GM19351 (cell line): ENCODE measurements at regions not wholly inside any gene's neighbourhood (a gene's known extent, or its start where the extent isn't known, plus 50 kb on each side); places are given as distances from the start of the nearest gene placed in this dataset.

Experiments used
- ATAC-seq: cut with Tn5 transposase; IDR thresholded peaks from one replicate; pipeline ENCODE4 v1.9.1; 2021; ENCODE audit warnings: mild to moderate bottlenecking, moderate library complexity; ENCODE audit not compliant: unreplicated experiment

DNA sequence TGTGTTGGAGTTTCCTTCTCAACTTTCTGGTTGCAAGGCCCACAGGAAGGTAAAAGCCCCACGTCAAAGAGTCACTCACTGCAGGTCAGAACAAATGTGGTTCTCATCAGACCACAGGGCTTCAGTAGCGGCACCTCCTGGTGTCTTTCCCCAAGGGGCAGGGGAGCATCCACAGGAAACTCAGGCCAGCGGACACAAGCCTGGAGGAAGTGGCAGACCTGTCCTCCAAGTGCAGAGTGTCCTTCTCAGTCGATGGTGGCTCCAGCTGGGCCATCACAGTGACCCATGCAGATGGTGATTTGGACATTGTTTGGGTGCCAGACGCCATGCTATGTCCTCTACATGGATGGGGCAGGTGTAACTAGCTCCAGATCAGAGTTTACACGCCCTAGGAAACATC, 84.9 kb downstream of the ACKR3 start:
- ATAC-seq: no peak

DNA sequence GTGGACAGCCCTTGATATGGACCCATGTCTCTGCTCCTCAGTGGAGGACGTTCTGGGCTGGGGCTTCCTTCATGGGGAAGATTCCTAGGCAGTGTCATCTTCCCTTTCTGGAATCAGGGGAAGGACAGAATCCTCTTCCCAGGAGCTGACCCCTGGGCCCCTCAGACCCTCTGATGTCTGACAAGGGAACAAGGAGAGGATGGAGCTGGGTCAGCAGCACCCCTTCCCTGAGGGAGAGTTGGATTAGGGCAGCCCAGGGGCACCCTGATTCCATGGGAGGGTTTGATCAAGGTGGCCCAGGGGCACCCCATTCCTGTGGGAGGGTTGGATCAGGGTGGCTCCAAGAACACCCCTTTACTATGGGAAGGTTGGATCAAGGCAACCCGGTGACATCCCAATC, 86.5 kb downstream of the ACKR3 start:
- ATAC-seq: no peak

DNA sequence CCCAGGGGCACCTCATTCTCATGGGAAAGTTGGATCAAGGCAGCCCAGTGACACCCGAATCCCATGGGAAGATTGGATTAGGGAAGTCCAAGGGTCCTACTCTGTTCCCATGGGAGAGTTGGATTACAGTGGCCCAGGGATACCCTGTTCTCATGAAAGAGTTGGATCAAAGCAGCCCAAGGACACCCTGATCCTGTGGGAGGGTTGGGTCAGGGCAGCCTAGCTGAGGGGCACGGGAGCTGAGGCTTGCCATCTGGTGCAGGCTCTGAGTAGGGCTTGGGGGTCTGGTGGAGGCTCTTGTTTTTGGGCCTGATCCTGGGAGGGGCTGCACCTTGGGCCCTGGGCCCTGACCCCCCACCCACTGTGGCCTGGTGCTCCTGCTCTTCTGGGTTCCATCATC, 87.1 kb downstream of the ACKR3 start:
- ATAC-seq: no peak

DNA sequence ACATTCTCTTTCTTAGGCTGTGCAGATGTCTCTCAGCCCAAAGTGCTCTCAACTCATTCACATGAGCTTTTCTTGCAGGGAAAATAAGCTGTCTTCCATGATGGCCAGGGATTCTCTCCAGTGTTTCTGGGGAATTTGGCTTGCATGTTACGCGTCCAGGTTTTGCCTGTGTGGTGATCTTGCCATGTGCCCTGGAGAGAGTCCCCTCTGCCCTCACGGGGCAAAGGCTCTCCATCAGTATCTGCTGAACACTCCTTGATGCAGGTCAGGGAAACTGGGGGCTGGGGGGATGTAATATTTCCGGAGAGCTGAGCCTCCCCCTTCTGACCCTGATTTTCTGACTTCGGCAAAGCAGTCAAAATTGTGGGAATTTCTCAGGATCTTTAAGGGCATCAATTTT, 87.6 kb downstream of the ACKR3 start:
- no peak for ATAC-seq

DNA sequence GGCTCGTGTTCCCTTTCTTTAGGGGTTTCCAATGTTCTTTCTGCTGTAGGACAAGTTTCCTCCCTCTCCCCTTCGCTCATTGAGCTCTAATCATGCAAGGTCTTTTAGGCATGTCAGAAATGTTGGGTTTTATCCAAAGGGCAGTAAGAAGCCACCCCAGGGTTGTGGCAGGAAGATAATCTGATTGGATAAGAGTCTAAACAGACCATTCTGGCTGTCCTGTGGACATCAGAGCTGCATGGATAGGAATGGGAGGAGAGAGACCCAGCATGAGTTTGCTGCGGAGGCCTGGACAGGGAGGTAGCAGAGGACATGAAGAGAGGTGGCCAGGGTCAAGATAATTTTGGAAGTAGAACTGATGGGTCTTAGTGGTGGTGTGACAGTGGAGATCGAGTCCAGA, 88.2 kb downstream of the ACKR3 start:
- no peak for ATAC-seq

DNA sequence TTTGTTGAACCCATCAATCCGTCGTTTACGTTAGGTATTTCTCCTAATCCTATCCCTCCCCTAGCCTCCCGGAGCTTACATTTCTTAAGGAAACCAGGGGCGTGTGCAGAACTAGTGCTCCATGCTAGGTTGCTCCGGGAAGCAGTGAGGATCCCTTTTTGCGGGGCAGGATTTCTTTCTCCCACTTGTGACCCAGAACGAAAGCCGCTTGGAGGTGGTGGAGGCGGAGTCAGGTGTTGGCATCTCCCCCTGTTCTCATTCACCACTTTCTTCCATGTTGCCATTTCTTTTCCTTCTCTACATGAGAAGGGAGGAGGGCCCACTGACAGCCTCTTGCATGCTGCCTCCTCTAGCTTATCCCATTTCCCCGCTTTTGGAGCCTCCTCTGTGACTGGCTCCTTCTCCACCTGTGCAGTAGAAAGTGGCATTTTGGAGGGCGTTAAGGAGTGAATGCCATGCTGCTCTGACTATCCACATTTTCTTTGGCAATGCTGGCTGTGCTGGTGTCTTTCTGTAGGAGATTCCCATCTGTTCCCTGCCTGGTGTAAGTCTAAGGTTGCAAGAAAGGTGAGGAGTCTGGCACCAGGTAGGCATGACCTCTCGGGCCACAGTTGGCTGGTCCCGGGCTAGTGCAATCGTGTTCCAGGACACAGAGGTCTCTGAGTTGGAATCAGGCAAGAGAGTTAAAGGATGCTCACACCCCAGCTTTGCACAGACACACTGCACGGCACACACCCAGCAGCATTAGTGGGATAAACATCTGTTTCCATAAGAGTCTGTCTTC, 89.5 kb downstream of the ACKR3 start:
- ATAC-seq: no peak

DNA sequence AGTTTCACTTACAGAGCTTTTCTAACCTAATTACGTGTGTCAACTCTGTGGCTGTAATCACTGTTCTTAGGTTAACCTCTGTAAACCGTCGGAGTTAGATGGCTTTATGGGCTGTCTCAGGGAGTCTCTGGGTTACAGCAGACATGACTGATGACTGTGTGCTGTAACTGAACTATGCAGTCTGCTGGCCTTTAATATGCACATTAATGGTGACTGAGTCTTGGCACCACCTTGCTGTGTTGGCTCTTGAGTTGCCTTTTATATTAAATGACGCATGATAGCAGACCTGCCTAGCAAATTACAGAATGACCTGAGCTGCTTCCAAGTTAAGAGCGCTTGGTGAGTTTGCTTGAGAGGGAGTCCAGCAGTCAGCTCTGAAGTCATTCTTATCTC, 90.1 kb downstream of the ACKR3 start:
- ATAC-seq: no peak

DNA sequence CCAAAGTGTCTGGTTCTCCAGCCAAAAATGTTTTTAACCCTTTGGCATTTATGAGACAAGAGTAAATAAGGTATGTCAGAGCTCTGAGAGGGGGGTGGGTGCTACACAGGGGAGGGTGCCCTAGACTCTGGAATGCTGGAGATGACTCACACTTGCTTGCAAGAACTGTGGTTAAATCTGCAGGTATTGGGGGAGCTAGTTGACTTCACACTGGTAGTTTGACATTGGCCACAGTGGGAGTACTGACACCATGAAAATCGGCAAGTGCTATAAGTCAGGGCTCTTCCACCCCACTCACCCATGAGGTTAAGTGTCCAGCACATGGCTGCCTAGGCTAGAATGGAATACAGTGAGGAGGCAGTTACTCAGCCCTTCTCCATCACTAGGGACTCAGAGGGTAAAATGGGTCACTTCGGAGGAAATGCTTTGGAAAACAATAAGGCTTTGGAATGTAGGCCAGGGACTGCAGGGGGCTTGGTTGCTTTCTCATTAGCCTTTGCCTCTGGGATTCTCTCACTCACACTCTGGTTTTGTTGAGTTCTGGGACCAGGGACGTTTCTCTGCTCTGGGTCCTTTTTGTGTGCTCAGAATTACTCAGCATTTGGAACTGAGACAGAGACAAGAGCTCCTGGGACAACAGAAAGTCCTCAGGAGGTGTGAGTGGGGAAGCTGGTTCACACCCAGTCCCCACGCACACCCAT, 91.6 kb downstream of the ACKR3 start:
- ATAC-seq: peak; percentile 35

DNA sequence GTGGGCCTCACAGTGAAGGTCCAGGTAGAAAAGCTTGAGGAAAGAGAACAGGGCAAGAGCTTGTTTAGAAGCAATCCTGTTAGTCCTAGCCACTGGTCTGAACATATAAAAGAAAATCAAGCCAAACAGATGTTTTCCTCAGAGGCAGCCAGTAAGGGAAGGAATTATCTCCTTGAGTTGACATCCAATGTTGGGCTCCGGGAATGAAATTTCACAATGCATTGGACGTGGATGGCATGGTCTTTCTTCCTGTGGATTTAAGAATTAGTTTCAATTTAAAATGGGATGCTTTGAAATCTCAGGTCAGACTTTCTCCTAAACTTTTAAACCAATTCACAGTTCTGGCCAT, 92.1 kb downstream of the ACKR3 start:
- no peak for ATAC-seq

DNA sequence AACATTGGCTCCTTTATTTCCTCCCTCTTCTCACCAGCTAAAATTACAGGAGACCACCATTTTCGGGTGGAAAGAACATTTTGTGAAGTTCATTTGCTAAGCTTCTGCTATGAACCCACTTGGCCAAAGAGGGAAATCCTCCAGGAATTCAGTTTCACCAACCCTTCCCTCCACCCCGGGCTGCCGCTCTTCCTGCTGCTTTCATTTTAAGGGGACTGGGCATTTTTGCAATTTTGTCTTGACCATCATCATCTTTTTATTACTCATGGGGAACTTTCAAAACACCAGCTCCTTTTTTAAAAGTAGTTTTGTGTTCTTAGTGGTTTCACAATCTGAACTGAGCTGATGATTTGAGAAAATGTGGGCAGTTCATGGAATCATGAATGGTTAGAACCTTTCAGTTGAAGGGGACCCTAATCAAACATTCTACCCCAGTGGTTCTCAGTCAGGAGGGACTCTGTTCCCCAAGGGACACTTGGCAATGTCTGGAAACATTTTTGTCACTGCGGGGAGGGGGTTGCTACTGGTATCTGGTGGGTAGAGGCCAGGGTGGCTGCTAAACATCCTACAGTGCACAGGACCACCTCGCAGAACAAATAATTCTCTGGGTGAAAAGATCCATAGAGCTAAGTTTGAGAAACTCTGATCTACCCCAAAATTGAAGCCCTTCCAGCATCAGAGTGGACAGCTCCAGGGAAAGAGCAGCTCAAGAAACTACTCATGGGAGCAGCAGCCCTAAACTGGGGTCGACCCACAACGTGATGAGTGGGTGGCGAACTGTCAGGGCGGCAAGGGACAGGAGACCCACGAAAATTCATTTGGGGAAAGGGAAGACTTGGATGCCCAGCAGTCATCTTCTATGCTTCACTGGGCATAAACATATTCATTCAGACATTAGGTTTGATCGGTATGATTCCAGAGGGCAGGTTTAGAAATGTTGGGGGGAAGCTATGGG, 92.9 kb downstream of the ACKR3 start:
- no peak for ATAC-seq

DNA sequence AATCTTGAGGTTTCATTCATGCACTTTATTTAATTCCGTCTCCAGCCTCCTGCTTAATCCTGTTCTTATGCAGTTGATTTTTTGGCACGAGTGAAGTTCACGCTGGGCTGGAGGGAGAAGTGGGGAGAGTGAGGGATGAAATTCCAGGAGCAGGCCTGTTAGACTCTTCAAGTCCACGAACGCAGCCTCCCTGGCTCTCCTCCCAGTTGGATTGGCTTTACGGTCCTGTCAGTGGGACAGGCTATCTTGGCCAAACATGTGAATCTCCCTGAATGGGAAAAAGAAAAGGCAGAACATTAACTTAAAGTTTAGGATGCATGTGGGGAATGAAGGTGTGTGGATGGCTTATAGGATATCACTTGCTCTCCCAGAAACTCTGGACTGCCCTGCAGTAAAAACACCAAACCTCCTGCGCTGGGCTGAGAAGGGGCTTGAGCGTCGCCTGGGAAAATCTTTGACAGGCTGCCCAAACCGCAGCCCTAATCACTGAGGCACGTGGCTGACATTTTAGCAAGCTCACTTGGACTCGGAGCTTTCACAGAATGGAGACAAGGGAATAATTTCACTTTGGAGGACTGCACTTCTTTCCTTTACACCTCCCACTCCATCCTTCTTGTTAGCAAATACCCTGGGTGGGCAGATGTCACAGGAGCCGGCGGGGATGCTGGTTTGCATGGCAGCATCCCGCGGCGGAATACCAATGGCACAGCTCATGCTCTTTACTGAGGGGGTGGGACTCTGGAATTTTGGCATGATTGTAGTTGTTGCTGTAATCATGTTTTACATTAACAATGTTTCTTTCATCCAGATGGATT, 93.9 kb downstream of the ACKR3 start:
- no peak for ATAC-seq

DNA sequence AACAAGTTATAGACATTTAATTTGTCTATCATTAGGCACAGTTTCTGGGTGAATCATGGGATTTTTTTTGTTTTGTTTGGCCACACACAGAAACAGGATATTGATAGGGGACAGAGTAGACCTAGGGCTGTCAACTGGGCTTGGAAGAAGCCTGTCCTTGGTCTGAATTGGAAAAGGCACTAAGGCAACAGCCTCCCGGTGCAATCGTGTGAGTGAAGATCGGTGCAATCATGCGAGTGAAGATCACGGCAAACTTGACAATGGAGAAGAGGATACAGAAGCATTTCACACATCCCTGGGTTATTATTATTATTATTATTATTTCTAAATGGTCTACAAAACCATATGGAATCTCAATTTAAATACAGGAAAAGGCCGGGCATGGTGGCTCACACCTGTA, 94.5 kb downstream of the ACKR3 start:
- ATAC-seq: no peak

DNA sequence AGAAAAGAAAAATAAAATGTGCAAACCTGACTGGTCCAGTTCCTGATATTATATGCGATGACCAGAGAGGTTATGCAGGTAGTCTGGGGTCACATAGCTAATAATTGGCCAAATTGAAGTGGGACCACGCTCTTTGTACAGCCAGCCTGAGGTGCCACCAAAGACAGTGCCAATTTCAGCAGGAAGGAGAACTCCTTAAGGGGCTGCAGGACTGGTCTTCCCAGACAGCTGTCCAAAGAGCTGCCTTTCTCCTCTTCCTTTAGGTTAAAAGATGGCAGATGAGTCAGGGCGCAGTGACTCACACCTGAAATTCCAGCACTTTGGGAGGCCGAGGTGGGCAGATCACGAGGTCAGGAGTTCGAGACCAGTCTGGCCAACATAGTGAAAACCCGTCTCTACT, 95.5 kb downstream of the ACKR3 start:
- ATAC-seq: no peak

DNA sequence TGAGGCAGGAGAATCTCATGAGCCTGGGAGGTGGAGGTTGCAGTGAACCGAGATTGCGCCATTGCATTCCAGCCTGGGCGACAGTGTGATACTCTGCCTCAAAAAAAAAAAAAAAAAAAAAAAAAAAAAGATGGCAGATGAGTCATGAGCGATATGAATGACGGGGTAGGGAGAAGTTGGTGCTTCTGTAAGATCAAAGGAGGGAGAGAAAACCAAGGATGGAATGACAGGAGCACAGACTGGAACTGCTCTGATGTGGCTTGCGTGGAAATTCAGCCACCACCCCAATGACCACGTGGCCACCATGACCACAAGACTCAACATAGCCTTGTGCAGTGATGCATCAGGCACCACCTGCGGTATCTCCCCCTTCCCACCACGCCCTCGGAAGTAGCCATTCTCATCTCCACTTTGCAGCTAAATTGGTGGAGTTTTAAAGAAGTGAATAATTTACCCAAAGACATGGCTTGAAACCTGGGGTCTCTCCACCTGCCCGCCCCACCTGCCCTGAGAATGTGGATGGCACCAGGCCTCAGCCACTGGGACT, 96.0 kb downstream of the ACKR3 start:
- no peak for ATAC-seq

DNA sequence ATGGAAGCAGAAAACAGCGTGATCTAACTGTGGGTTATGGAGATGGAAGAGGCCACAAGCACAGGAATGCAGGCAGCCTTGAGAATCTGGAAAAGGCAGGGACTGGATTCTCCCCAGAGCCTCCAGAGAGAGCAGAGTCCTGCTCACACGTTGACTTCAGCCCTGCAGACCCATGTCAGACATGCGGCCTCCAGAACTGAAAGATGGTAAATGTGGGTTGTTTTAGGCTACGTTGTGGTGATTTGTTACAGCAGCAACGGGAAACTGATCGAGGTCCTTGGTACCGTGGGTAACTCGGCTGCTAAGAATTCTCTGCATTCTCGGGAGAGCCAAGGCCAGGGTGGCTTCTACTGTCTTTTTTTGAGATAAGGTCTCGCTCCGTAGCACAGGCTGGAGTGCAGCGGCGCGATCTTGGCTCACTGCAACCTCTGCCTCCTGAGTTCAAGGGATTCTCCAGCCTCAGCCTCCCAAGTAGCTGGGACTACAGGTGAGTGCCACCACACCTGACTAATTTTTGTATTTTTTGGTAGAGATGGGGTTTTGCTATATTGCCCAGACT, 97.1 kb downstream of the ACKR3 start:
- ATAC-seq: no peak

DNA sequence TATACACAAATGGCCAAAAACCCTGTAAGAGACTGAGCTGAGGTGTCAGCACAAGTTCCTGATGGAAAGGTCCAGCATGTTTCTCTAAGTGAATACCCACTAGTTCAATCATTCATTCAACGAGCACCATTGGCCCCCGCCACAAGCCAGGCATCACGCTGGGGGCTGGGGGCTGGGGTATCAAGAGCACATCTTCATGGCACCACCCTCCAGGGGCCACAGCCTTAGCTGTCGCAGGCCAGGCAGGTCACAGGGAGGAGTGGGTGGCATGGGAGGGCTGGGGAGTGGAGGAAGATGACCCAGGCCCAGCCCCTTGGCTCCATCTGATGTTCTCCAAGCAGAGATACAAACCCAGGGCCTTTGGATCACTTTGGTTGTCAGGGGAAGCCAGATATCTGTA, 97.9 kb downstream of the ACKR3 start:
- ATAC-seq: no peak

DNA sequence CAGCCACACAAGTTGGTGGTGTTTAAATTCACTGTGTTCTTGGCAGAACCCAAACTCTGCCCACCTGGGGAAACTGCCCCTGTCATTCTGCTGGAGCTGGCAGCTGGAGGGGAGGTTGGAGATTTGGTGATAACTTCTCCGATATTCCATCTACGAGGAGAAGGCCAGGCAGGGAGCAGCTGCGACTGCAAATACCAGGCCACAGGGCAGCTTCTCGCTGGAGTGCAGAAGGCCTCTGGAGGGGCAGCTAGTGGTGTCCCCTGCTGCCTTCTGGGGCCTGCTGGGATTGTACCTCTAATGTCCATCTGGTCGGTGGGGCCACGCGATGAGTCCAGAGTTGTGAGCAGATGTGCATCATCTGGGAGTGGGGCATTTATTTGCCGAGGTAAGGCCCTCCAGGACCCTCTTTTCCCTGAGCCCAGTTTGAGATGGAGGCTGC, 98.9 kb downstream of the ACKR3 start:
- ATAC-seq: no peak

DNA sequence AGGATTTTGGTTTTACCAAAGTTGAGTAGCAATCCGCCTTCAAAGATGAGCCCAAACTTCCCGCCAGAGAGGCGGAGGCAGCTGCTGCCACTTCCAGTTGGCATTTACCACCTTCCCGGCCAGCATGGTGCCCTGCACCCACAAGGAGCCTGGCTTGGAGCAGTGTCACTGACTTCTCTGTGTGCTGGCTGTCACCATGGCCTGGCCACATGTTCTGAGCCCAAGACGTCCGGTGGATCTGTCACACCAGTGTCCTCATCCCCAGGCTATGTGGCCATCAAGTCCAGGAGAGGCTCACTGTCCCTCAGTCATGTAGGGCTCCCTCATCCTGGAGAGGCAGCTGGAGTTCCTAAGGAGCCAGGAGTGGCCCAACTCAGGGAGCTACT, 100.6 kb downstream of the ACKR3 start:
- ATAC-seq: no peak

DNA sequence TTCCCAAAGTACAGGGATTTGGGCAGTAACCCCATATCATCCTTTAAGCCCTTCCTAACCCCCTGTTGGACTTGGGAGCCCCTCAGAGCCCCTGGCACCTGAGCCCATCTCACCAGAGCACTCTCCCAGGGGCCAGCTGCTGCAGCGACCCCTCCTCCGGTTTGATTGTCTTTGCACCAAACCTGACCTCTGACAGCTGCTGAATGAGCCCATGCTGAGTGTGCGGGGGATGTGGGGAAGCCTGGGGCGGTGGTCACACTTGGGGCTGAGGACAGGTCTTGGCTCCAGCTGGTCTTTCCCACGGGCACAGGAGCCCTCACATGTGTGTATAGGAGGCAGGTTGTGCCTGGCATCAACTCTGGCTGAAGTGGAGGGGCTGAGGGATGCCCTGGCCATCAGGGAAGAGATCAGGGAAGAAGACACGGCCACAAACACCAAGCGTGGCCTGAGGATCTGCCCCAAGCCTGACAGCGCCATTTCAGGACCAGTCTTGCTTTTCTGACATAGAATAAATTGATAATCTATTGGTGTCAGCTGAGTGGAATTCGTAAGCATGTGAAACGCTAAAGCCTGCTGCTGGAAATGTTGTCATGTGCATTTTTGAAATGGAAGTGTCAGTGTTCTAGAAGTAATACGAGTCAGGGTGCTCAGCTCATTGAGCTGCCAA, 102.4 kb downstream of the ACKR3 start:
- no peak for ATAC-seq

DNA sequence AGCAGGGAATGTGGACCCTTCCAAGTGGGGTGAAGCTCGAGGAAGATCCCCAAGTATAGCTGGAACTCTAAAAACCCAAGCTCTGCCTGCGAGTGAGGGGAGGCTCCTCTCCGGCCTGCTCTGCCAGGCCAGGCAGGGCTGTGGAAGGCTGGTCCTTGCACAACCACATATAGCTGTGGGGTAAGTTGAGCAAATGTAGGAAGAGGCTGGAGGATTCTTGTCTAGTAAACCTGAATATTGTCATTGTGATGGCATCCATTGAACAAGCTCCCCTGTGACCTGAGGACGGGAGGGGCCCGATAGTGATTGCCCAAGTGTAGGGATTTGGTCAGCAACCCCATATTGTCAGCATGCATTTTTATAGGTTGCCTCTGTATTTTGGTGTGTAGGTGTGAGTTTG, 103.0 kb downstream of the ACKR3 start:
- ATAC-seq: no peak
